ENCODE measurements at regions not wholly inside any gene's neighbourhood (a gene's known extent, or its start where the extent isn't known, plus 50 kb on each side); places are given as distances from the start of the nearest gene placed in this dataset.

- TF ChIP-seq CTCF (IDR thresholded peaks at IDR 0.05) (no peak), POLR2AphosphoS5 (IDR thresholded peaks at IDR 0.05; ENCODE audit: low read depth, low read length) (no peak), TCF7L2 (IDR thresholded peaks at IDR 0.05; ENCODE audit: low read depth, low read length) (no peak), REST (IDR thresholded peaks at IDR 0.05; ENCODE audit: insufficient read depth in 1 of 2, low read depth in 2 of 2, low read length in 1 of 2) (no peak), SIN3A (IDR thresholded peaks at IDR 0.05; ENCODE audit: borderline replicate concordance, insufficient read depth, low read depth, low read length) (no peak)
Measured at GRCh38 chr11:45423475-45424120, 137.5 kb upstream of the SYT13 start.

All from Panc1 (cell line).